Right lobe of liver (tissue), 6 donors: ENCODE measurements at regions not wholly inside any gene's neighbourhood (a gene's known extent, or its start where the extent isn't known, plus 50 kb on each side); places are given as distances from the start of the nearest gene placed in this dataset.

Source experiments
- ATAC-seq, 4 donors: fragments of 200-7000 bp; cut with Tn5 transposase; one replicate each; pipeline ENCODE4 v1.9.1; 2020; ENCODE audit warnings: mild to moderate bottlenecking in 4 of 4, moderate library complexity in 4 of 4
- DNase-seq, 3 donors: peaks; one replicate each; pipeline ENCODE4 v3.0.0-alpha.2; 2020
- H3K27ac ChIP-seq, 3 donors: fragments of 200-600 bp; one replicate each; pipeline ENCODE4 v1.8.0; 2022
- H3K27me3 ChIP-seq, 2 donors: fragments of 200-600 bp; one replicate each; pipeline ENCODE4 v1.8.0; 2022
- H3K36me3 ChIP-seq, 4 donors: fragments of 200-600 bp; sonication (generic) in 1 of 4; one replicate each; pipeline versions ENCODE4 v1.5.1 to v1.8.0; 2017 to 2022; ENCODE audit warnings: control low read depth in 1 of 4
- H3K4me1 ChIP-seq, 4 donors: fragments of 200-600 bp; sonication (generic) in 1 of 4; one replicate each; pipeline versions ENCODE4 v1.5.1 to v1.8.0; 2017 to 2022; ENCODE audit warnings: control low read depth in 1 of 4
- H3K4me3 ChIP-seq, 3 donors: fragments of 200-600 bp; one replicate each; pipeline ENCODE4 v1.8.0; 2022
- H3K9me3 ChIP-seq, 4 donors: fragments of 200-600 bp; sonication (generic) in 1 of 4; one replicate each; pipeline versions ENCODE4 v1.5.1 to v1.8.0; 2017 to 2022; ENCODE audit warnings: control low read depth in 1 of 4
- CTCF ChIP-seq, 4 donors: fragments of 200-600 bp in 3 of 4; fragments of 450-650 bp in 1 of 4; IDR thresholded peaks; one replicate each; pipeline versions ENCODE4 v1.5.1 to v1.8.0; 2016 to 2022; ENCODE audit warnings: antibody characterized with exemption in 4 of 4, mild to moderate bottlenecking in 2 of 4
- POLR2A ChIP-seq: fragments of 450-650 bp; IDR thresholded peaks from one replicate; pipeline ENCODE4 v1.6.1; 2017; ENCODE audit warnings: antibody characterized with exemption, mild to moderate bottlenecking
- WGBS: methylation state at CpG from one replicate; pipeline ENCODE4 v1.1.6; 2018; ENCODE audit warnings: low coverage, low lambda C conversion rate; ENCODE audit not compliant: insufficient coverage; ENCODE audit errors: missing lambda C conversion rate; 5-methylcytosine and 5-hydroxymethylcytosine counted together
- intact Hi-C, 2 donors: fragments of 100-400 bp; cut with DNase I; formaldehyde crosslinking; loops; one replicate each; pipeline versions ENCODE4 v1.11.2 to v1.14.1; 2022
- donor health status: DM: no; HTN: yes; CAD: no.
- donor health status: DM: no; HTN: no; CAD: no.
- donor health status: DM: no; HTN: no; CAD: no.
- donor health status: DM: no; HTN: yes; CAD: no.
- donor health status: DM: no; HTN: yes; CAD: no.

GRCh38 chr10:112871021-112871420 is 79.0 kb upstream of the TCF7L2 start:
- no peak overlapping the region for H3K4me3 ChIP-seq
- no peaks in the 10 kb centered on the region for H3K9me3 ChIP-seq
- WGBS = 67% methylated on average over 1 of the region's 1 CpG
- H3K27me3 ChIP-seq = no peaks in the 10 kb centered on the region
- no peaks in the 10 kb centered on the region for H3K36me3 ChIP-seq
- intact Hi-C loops = no loop called here
- no peaks in the 10 kb centered on the region for H3K4me1 ChIP-seq
- TF ChIP-seq CTCF (IDR thresholded peaks at IDR 0.05) (no peak), POLR2A (no peak)
- no peak overlapping the region for H3K27ac ChIP-seq
- DNase-seq = no peak
- ATAC-seq = peak in 2 of 4 donors; percentile 13 to 84

GRCh38 chr10:112872728-112873127 is 77.3 kb upstream of the TCF7L2 start:
- 67% methylated on average over 1 of the region's 1 CpG for WGBS
- intact Hi-C loops = no loop called here
- peak in 3 of 4 donors; percentile 5 to 25 (median 21) for TF ChIP-seq CTCF (IDR thresholded peaks at IDR 0.05)
- no peak for TF ChIP-seq POLR2A
- Histone ChIP-seq H3K9me3 (no peaks in the 10 kb centered on the region), H3K27me3 (no peaks in the 10 kb centered on the region), H3K36me3 (no peaks in the 10 kb centered on the region), H3K27ac (no peak overlapping the region), H3K4me1 (no peaks in the 10 kb centered on the region), H3K4me3 (no peak overlapping the region)
- DNase-seq (no peak), ATAC-seq (no peak)

- no peak overlapping the region for H3K4me3 ChIP-seq
- WGBS = 76% methylated on average over 1 of the region's 1 CpG
- H3K27me3 ChIP-seq = no peaks in the 10 kb centered on the region
- H3K9me3 ChIP-seq = no peaks in the 10 kb centered on the region
- intact Hi-C loops = no loop called here
- TF ChIP-seq POLR2A = no peak
- TF ChIP-seq CTCF (IDR thresholded peaks at IDR 0.05) = no peak
- H3K27ac ChIP-seq = no peak overlapping the region
- H3K4me1 ChIP-seq = no peaks in the 10 kb centered on the region
- DNase-seq (no peak), ATAC-seq (no peak)
- no peaks in the 10 kb centered on the region for H3K36me3 ChIP-seq
These were observed 76.5 kb upstream of the TCF7L2 start for GRCh38 chr10:112873541-112873940.

- DNase-seq = no peak
- no peaks in the 10 kb centered on the region for H3K4me1 ChIP-seq
- 89% methylated on average over 4 of the region's 4 CpGs for WGBS
- no peak for ATAC-seq
- H3K9me3 ChIP-seq = no peaks in the 10 kb centered on the region
- intact Hi-C loops = no loop called here
- no peak for TF ChIP-seq CTCF (IDR thresholded peaks at IDR 0.05)
- TF ChIP-seq POLR2A = no peak
- no peaks in the 10 kb centered on the region for H3K36me3 ChIP-seq
- H3K27me3 ChIP-seq = no peaks in the 10 kb centered on the region
- H3K27ac ChIP-seq = no peak overlapping the region
- H3K4me3 ChIP-seq = no peak overlapping the region
These were observed 75.1 kb upstream of the TCF7L2 start for GRCh38 chr10:112874982-112875381.
